Activated T-helper 1 cell treated with anti-CD3 and anti-CD28 coated beads, Interleukin-2, amount 50 U/mL, for 16 hours (primary cell): ENCODE measurements at regions not wholly inside any gene's neighbourhood (a gene's known extent, or its start where the extent isn't known, plus 50 kb on each side); places are given as distances from the start of the nearest gene placed in this dataset.
"Not testable (repeated sequence)": the region's sequence is repeated elsewhere in the genome, so short reads cannot be mapped to it uniquely, and the experiment has no call there.

ENCODE experiments used
- DNase-seq, 2 donors: peaks; one replicate each; pipeline ENCODE4 v3.0.0-alpha.2; 2020; ENCODE audit warnings: low read depth in 1 of 2, low spot score in 1 of 2

DNA sequence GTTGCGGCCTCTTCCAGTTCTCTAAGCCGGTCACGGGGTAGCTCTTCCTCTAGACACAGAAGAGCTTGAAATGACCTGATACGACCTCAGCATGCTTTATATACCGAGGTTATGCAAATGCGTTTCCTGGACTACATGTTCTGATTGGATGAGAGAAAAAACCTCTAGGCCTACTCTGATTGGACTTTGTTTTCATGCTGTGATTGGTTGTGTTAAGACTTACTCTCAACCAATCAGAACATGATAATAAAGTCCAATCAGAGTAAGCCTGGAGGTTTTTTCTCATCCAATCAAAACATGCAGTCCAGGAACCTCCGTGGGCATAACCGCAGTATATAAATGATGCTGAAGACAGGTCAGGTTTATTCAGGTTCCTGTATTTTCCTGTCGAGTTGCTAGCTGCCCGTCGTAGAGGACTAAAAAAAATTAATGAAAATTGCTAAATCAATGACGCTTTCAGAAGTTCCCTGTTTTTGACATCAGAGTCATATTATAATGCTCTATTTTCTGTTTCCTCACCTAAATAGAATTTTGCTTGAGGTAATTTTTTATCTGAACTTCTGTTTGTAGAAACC is 177.4 kb downstream of the POTEB3 start:
- DNase-seq, result no peak

GRCh38 chr15:21261965-21262850 is 178.1 kb downstream of the POTEB3 start:
- peak in 1 of 2 donors; percentile 4 for DNase-seq

GRCh38 chr15:21261396-21261964 is 178.8 kb downstream of the POTEB3 start:
- DNase-seq, result no peak

DNA sequence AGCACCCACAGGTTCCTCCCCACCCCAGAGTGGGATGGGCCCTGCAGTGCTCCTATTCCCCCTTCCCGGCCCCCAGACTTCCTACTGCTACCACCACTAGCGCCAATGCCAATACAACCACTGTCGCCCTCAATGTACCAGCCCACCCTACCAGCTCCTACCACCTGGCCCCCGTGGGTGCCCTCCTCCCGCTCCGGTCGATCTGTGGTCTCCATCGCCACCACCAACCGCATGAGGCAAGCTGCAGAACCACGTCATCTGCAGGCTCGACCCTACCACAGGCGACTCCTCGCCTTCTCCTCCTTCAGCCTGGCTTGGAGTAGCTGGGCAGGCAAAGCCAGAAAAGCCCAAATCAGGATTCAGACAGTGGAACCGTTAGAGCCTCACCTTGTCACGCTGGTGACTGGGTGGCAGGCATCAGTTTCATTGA is 179.3 kb downstream of the POTEB3 start:
- peak in 1 of 2 donors; percentile 4 for DNase-seq

GRCh38 chr15:21258635-21259034 is 181.7 kb downstream of the POTEB3 start:
- not testable (repeated sequence) for DNase-seq

GRCh38 chr15:21249508-21250019 is 190.7 kb downstream of the POTEB3 start:
- not testable (repeated sequence) for DNase-seq
